WTC11 (cell line): ENCODE measurements at regions not wholly inside any gene's neighbourhood (a gene's known extent, or its start where the extent isn't known, plus 50 kb on each side); places are given as distances from the start of the nearest gene placed in this dataset.

Experiments used
- ATAC-seq: fragments of 200-7000 bp; cut with Tn5 transposase; 2 replicates; pipeline ENCODE4 v1.10.0; 2021; ENCODE audit warnings: mild to moderate bottlenecking, moderate library complexity
- CTCF ChIA-PET: fragments of 300-600 bp; sonication (Branson Sonifier 250); formaldehyde crosslinking; loops from one replicate; lab custom pipeline; 2021; ENCODE audit warnings: antibody characterized with exemption; lab: Charles Lee
- POLR2A ChIA-PET: fragments of 350-600 bp; sonication (Branson Sonifier 250); formaldehyde crosslinking; loops from one replicate; lab custom pipeline; 2021; ENCODE audit warnings: antibody characterized with exemption; lab: Charles Lee
- DNase-seq: peaks from one replicate; pipeline ENCODE4 v3.0.0; 2021; ENCODE audit warnings: low spot score
- H3K27ac Mint-ChIP-seq: 2 replicates; pipeline ENCODE4 v1.8.0; 2021; ENCODE audit warnings: mixed read lengths
- H3K27me3 Mint-ChIP-seq: 2 replicates; pipeline ENCODE4 v1.8.0; 2021; ENCODE audit warnings: low read depth, mild to moderate bottlenecking, moderate library complexity, mixed read lengths
- H3K36me3 Mint-ChIP-seq: 2 replicates; pipeline ENCODE4 v1.8.0; 2021; ENCODE audit warnings: mixed read lengths
- H3K4me1 Mint-ChIP-seq: 2 replicates; pipeline ENCODE4 v1.8.0; 2022; ENCODE audit warnings: mixed read lengths
- H3K4me3 Mint-ChIP-seq: 2 replicates; pipeline ENCODE4 v1.8.0; 2021; ENCODE audit warnings: mild to moderate bottlenecking, moderate library complexity, mixed read lengths
- H3K9me3 Mint-ChIP-seq: 2 replicates; pipeline ENCODE4 v1.8.0; 2021; ENCODE audit warnings: mixed read lengths
- ELF4 ChIP-seq: sonication (generic); formaldehyde crosslinking; IDR thresholded peaks from 2 replicates; pipeline ENCODE4 v1.8.1; 2022; ENCODE audit warnings: low read depth, mild to moderate bottlenecking, moderate library complexity, missing genetic modification reagents
- FOXK1 ChIP-seq: sonication (generic); formaldehyde crosslinking; IDR thresholded peaks from 2 replicates; pipeline ENCODE4 v1.8.0; 2022; ENCODE audit warnings: mild to moderate bottlenecking, moderate library complexity, missing genetic modification reagents
- FOXP1 ChIP-seq: sonication (generic); formaldehyde crosslinking; IDR thresholded peaks from 2 replicates; pipeline ENCODE4 v1.8.0; 2022; ENCODE audit warnings: missing genetic modification reagents, mild to moderate bottlenecking, moderate library complexity, borderline replicate concordance
- GRHL2 ChIP-seq: fragments of 250-450 bp; sonication (Bioruptor Pico); IDR thresholded peaks from 2 replicates; pipeline ENCODE4 v1.8.0; 2022; ENCODE audit warnings: mild to moderate bottlenecking, moderate library complexity; ENCODE audit not compliant: insufficient replicate concordance, severe bottlenecking
- JUN ChIP-seq: sonication (generic); formaldehyde crosslinking; IDR thresholded peaks from 2 replicates; pipeline ENCODE4 v1.8.0; 2023; ENCODE audit warnings: mild to moderate bottlenecking, missing genetic modification reagents
- NR1H2 ChIP-seq: sonication (generic); formaldehyde crosslinking; IDR thresholded peaks from 2 replicates; pipeline ENCODE4 v1.9.0; 2021; ENCODE audit warnings: mild to moderate bottlenecking, moderate library complexity, missing genetic modification reagents
- NR2C2 ChIP-seq: sonication (generic); formaldehyde crosslinking; IDR thresholded peaks from 2 replicates; pipeline ENCODE4 v1.8.0; 2022; ENCODE audit warnings: mild to moderate bottlenecking, missing genetic modification reagents
- SMAD4 ChIP-seq: sonication (generic); formaldehyde crosslinking; IDR thresholded peaks from 2 replicates; pipeline ENCODE4 v1.8.0; 2022; ENCODE audit warnings: mild to moderate bottlenecking, missing genetic modification reagents
- ZNF121 ChIP-seq: sonication (generic); formaldehyde crosslinking; IDR thresholded peaks from 2 replicates; pipeline ENCODE4 v1.8.0; 2023; ENCODE audit warnings: missing genetic modification reagents
- ZNF423 ChIP-seq: fragments of 250-450 bp; sonication (Bioruptor Pico); IDR thresholded peaks from 2 replicates; pipeline ENCODE4 v2.1.2; 2022; ENCODE audit warnings: mild to moderate bottlenecking, moderate library complexity
- TF ChIP-seq, protein P1 (sequence below): fragments of 250-450 bp; sonication (Bioruptor Pico); IDR thresholded peaks from 2 replicates; pipeline ENCODE4 v1.9.0; 2021; ENCODE audit warnings: moderate library complexity, mild to moderate bottlenecking, inconsistent platforms, borderline replicate concordance
- TF ChIP-seq, protein P2 (sequence below): sonication (generic); formaldehyde crosslinking; IDR thresholded peaks from 2 replicates; pipeline ENCODE4 v1.8.1; 2023; ENCODE audit warnings: mild to moderate bottlenecking, missing genetic modification reagents
- TF ChIP-seq, protein P3 (sequence below): fragments of 200-600 bp; IDR thresholded peaks from 2 replicates; pipeline ENCODE4 v1.8.0; 2022; ENCODE audit warnings: antibody characterized with exemption
- TF ChIP-seq, protein P4 (sequence below): sonication (generic); formaldehyde crosslinking; IDR thresholded peaks from 2 replicates; pipeline ENCODE4 v1.8.1; 2022; ENCODE audit warnings: low read depth, missing genetic modification reagents, borderline replicate concordance
- TF ChIP-seq, protein P5 (sequence below): fragments of 250-450 bp; sonication (Bioruptor Pico); IDR thresholded peaks from 2 replicates; pipeline ENCODE4 v1.9.0; 2021; ENCODE audit warnings: mild to moderate bottlenecking
- TF ChIP-seq, protein P6 (sequence below): sonication (generic); formaldehyde crosslinking; IDR thresholded peaks from 2 replicates; pipeline ENCODE4 v1.8.1; 2023; ENCODE audit warnings: mild to moderate bottlenecking, missing genetic modification reagents, moderate library complexity
- TF ChIP-seq, protein P7 (sequence below): fragments of 250-450 bp; sonication (Bioruptor Pico); IDR thresholded peaks from 2 replicates; pipeline ENCODE4 v2.1.2; 2022; ENCODE audit warnings: mild to moderate bottlenecking, moderate library complexity
- TF ChIP-seq, protein P8 (sequence below): sonication (generic); formaldehyde crosslinking; IDR thresholded peaks from 2 replicates; pipeline ENCODE4 v1.8.0; 2022; ENCODE audit warnings: missing genetic modification reagents
- TF ChIP-seq, protein P9 (sequence below): sonication (generic); formaldehyde crosslinking; conservative IDR thresholded peaks from 2 replicates; pipeline ENCODE4 v1.8.1; 2022; ENCODE audit warnings: mild to moderate bottlenecking, missing genetic modification reagents

DNA sequence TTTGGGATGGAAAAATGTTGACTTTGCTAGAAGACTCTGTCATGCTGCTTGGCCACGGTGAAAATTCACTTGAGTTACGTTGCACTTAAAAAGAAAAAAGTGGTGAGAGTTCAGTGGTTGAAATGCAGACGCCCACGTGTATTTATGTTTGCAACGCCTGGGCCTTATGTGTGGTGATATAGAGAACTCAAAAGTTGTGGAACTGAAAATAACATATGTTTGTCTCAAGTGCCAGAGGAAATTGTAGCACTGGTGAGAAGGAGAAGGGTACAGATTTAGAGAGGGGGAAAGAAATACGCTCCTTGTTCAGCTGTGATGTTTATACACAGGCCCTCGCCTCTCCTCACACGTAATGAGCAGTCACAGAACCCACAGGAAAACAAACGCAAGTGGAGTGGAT lies 73.6 kb downstream of the EMX2 start:
- Mint-ChIP-seq H3K4me1 (peaks cover 6% of the 10 kb centered on the region; the same call in 1 of the 2 replicates), H3K27ac (no peak overlapping the region), H3K4me3 (no peak overlapping the region), H3K36me3 (no peaks in the 10 kb centered on the region), H3K27me3 (no peaks in the 10 kb centered on the region; the same call in none of the 2 replicates), H3K9me3 (peaks cover 6% of the 10 kb centered on the region; the same call in 1 of the 2 replicates)
- ATAC-seq (no peak), DNase-seq (no peak)
- ChIA-PET POLR2A (no interaction called here), CTCF (no interaction called here)
- TF ChIP-seq ZNF121 (CRISPR knock-in tag): no peak
- TF ChIP-seq NR1H2 (CRISPR knock-in tag): no peak
- no peak for TF ChIP-seq ELF4 (CRISPR knock-in tag)
- TF ChIP-seq, protein P1, sequence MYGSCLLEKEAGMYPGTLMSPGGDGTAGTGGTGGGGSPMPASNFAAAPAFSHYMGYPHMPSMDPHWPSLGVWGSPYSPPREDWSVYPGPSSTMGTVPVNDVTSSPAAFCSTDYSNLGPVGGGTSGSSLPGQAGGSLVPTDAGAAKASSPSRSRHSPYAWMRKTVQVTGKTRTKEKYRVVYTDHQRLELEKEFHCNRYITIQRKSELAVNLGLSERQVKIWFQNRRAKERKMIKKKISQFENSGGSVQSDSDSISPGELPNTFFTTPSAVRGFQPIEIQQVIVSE (CRISPR knock-in tag): no peak
- no peak for TF ChIP-seq FOXK1 (CRISPR knock-in tag)
- TF ChIP-seq, protein P2, sequence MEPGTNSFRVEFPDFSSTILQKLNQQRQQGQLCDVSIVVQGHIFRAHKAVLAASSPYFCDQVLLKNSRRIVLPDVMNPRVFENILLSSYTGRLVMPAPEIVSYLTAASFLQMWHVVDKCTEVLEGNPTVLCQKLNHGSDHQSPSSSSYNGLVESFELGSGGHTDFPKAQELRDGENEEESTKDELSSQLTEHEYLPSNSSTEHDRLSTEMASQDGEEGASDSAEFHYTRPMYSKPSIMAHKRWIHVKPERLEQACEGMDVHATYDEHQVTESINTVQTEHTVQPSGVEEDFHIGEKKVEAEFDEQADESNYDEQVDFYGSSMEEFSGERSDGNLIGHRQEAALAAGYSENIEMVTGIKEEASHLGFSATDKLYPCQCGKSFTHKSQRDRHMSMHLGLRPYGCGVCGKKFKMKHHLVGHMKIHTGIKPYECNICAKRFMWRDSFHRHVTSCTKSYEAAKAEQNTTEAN: no peak
- TF ChIP-seq NR2C2: no peak
- no peak for TF ChIP-seq ZNF423 (CRISPR knock-in tag)
- no peak for TF ChIP-seq SMAD4 (CRISPR knock-in tag)

DNA sequence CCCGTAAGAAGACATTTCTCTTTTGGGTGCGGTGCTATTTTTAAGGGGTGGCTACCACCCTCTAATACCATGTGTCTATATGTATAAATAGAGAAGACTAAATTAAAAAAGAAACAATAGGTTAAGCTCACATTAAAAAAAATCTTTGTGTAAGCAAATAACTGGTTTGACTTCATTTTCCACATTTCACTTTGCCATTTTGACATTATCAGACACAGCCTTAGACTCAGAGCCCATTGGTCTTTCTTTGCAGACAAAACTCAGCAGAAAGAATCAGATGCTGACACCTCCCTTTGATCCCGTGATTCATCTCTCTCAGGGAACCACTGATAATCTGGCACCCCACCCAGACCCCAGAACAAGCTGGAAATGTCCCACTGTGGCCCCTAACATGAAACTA lies 74.5 kb downstream of the EMX2 start:
- no peak overlapping the region for H3K27ac Mint-ChIP-seq
- TF ChIP-seq, protein P3, sequence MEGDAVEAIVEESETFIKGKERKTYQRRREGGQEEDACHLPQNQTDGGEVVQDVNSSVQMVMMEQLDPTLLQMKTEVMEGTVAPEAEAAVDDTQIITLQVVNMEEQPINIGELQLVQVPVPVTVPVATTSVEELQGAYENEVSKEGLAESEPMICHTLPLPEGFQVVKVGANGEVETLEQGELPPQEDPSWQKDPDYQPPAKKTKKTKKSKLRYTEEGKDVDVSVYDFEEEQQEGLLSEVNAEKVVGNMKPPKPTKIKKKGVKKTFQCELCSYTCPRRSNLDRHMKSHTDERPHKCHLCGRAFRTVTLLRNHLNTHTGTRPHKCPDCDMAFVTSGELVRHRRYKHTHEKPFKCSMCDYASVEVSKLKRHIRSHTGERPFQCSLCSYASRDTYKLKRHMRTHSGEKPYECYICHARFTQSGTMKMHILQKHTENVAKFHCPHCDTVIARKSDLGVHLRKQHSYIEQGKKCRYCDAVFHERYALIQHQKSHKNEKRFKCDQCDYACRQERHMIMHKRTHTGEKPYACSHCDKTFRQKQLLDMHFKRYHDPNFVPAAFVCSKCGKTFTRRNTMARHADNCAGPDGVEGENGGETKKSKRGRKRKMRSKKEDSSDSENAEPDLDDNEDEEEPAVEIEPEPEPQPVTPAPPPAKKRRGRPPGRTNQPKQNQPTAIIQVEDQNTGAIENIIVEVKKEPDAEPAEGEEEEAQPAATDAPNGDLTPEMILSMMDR: no peak
- TF ChIP-seq, protein P4, sequence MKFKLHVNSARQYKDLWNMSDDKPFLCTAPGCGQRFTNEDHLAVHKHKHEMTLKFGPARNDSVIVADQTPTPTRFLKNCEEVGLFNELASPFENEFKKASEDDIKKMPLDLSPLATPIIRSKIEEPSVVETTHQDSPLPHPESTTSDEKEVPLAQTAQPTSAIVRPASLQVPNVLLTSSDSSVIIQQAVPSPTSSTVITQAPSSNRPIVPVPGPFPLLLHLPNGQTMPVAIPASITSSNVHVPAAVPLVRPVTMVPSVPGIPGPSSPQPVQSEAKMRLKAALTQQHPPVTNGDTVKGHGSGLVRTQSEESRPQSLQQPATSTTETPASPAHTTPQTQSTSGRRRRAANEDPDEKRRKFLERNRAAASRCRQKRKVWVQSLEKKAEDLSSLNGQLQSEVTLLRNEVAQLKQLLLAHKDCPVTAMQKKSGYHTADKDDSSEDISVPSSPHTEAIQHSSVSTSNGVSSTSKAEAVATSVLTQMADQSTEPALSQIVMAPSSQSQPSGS (CRISPR knock-in tag): no peak
- TF ChIP-seq, protein P5, sequence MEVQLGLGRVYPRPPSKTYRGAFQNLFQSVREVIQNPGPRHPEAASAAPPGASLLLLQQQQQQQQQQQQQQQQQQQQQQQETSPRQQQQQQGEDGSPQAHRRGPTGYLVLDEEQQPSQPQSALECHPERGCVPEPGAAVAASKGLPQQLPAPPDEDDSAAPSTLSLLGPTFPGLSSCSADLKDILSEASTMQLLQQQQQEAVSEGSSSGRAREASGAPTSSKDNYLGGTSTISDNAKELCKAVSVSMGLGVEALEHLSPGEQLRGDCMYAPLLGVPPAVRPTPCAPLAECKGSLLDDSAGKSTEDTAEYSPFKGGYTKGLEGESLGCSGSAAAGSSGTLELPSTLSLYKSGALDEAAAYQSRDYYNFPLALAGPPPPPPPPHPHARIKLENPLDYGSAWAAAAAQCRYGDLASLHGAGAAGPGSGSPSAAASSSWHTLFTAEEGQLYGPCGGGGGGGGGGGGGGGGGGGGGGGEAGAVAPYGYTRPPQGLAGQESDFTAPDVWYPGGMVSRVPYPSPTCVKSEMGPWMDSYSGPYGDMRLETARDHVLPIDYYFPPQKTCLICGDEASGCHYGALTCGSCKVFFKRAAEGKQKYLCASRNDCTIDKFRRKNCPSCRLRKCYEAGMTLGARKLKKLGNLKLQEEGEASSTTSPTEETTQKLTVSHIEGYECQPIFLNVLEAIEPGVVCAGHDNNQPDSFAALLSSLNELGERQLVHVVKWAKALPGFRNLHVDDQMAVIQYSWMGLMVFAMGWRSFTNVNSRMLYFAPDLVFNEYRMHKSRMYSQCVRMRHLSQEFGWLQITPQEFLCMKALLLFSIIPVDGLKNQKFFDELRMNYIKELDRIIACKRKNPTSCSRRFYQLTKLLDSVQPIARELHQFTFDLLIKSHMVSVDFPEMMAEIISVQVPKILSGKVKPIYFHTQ (CRISPR knock-in tag): no peak
- TF ChIP-seq, protein P6, sequence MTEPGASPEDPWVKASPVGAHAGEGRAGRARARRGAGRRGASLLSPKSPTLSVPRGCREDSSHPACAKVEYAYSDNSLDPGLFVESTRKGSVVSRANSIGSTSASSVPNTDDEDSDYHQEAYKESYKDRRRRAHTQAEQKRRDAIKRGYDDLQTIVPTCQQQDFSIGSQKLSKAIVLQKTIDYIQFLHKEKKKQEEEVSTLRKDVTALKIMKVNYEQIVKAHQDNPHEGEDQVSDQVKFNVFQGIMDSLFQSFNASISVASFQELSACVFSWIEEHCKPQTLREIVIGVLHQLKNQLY (CRISPR knock-in tag): no peak
- TF ChIP-seq JUN (CRISPR knock-in tag) (no peak), FOXP1 (CRISPR knock-in tag) (no peak), GRHL2 (CRISPR knock-in tag) (no peak)
- TF ChIP-seq, protein P7, sequence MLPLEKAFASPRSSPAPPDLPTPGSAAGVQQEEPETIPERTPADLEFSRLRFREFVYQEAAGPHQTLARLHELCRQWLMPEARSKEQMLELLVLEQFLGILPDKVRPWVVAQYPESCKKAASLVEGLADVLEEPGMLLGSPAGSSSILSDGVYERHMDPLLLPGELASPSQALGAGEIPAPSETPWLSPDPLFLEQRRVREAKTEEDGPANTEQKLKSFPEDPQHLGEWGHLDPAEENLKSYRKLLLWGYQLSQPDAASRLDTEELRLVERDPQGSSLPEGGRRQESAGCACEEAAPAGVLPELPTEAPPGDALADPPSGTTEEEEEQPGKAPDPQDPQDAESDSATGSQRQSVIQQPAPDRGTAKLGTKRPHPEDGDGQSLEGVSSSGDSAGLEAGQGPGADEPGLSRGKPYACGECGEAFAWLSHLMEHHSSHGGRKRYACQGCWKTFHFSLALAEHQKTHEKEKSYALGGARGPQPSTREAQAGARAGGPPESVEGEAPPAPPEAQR (CRISPR knock-in tag): no peak
- TF ChIP-seq, protein P8, sequence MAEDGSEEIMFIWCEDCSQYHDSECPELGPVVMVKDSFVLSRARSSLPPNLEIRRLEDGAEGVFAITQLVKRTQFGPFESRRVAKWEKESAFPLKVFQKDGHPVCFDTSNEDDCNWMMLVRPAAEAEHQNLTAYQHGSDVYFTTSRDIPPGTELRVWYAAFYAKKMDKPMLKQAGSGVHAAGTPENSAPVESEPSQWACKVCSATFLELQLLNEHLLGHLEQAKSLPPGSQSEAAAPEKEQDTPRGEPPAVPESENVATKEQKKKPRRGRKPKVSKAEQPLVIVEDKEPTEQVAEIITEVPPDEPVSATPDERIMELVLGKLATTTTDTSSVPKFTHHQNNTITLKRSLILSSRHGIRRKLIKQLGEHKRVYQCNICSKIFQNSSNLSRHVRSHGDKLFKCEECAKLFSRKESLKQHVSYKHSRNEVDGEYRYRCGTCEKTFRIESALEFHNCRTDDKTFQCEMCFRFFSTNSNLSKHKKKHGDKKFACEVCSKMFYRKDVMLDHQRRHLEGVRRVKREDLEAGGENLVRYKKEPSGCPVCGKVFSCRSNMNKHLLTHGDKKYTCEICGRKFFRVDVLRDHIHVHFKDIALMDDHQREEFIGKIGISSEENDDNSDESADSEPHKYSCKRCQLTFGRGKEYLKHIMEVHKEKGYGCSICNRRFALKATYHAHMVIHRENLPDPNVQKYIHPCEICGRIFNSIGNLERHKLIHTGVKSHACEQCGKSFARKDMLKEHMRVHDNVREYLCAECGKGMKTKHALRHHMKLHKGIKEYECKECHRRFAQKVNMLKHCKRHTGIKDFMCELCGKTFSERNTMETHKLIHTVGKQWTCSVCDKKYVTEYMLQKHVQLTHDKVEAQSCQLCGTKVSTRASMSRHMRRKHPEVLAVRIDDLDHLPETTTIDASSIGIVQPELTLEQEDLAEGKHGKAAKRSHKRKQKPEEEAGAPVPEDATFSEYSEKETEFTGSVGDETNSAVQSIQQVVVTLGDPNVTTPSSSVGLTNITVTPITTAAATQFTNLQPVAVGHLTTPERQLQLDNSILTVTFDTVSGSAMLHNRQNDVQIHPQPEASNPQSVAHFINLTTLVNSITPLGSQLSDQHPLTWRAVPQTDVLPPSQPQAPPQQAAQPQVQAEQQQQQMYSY (CRISPR knock-in tag): no peak
- TF ChIP-seq, protein P9, sequence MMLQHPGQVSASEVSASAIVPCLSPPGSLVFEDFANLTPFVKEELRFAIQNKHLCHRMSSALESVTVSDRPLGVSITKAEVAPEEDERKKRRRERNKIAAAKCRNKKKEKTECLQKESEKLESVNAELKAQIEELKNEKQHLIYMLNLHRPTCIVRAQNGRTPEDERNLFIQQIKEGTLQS (CRISPR knock-in tag): no peak
- ATAC-seq (no peak), DNase-seq (no peak)
- peaks cover 5% of the 10 kb centered on the region; the same call in 1 of the 2 replicates for H3K4me1 Mint-ChIP-seq
- POLR2A ChIA-PET: no interaction called here
- no peaks in the 10 kb centered on the region for H3K36me3 Mint-ChIP-seq
- CTCF ChIA-PET: no interaction called here
- peaks cover 6% of the 10 kb centered on the region; the same call in 1 of the 2 replicates for H3K9me3 Mint-ChIP-seq
- H3K27me3 Mint-ChIP-seq: no peaks in the 10 kb centered on the region; the same call in none of the 2 replicates
- no peak overlapping the region for H3K4me3 Mint-ChIP-seq
